SHP77 treated with DMSO at 0.1 percent for 48 hours (cell line): ENCODE measurements at regions not wholly inside any gene's neighbourhood (a gene's known extent, or its start where the extent isn't known, plus 50 kb on each side); places are given as distances from the start of the nearest gene placed in this dataset.
"Not testable (repeated sequence)": the region's sequence is repeated elsewhere in the genome, so short reads cannot be mapped to it uniquely, and the experiment has no call there.

ENCODE experiments used
- DNase-seq: peaks from one replicate; lab custom pipeline; 2025; lab: John Stamatoyannopoulos, UW

DNA sequence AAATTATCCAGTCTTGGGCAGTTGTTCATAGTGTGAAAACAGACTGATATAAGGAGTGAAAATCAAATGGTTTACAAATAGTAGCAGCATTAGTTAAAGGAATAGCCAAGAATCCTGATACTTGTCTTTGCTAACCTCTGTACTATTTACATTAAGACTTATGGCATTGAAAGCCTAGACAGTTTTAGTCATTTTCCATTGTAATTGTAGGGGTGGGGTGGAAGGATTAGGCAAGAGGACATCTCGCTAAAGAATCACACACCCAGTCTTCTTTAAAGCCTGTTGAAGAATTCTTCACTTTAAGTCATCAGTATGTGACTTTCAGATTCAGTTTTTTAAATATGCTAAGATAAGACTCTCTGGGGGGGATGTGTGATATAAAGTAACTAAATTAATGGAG is 207.5 kb upstream of the PHACTR1 start:
- no peak for DNase-seq

DNA sequence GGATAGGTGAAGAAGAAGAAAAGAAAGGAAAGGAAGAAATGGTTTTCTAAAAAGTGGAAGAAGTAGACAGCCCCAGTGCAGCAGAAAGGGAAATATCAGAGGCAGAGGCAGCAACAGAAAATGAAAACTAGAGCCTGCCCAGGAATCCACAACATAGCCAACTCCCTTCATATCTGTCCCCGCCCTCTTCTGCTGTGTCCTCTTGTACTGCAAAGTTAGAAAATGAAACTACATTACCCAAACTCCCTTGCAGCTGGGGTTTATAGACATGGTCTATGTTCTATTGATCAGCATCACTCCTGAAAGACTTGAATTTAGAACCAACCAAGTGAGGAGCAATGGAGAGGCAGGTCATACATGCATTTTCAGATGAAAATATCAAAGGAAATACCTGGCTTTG is 200.5 kb upstream of the PHACTR1 start:
- DNase-seq = no peak

DNA sequence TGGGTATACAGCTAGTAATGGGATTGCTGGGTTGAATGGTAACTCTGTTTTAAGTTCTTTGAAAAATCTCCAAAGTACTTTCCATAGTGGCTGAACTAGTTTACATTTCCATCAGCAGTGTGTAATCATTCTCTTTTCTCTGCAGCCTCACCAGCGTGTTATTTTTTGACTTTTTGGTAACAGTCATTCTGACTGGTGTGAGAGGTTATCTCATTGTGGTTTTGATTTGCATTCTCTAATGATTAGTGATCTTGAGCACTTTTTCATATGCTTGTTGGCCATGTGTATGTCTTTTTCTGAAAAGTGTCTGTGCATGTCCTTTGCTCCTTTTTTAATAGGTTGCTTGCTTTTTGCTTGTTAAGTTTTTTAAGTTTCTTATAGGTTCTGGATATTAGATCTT is 194.2 kb upstream of the PHACTR1 start:
- DNase-seq = no peak

DNA sequence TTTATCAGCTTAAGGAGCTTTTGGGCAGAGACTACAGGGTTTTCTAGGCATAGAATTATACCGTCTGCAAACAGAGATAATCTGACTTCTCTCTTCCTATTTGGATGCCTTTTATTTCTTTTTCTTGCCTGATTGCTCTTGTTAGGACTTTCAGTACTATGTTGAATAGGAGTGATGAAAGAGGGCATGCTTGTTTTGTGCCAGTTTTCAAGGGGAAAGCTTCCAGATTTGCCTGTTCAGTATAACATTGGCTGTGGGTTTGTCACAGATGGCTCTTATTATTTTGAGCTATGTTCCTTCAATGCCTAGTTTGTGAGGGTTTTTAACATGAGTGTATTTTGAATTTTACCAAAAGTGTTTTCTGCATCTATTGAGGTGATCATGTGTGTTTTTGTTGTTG is 192.8 kb upstream of the PHACTR1 start:
- no peak for DNase-seq

DNA sequence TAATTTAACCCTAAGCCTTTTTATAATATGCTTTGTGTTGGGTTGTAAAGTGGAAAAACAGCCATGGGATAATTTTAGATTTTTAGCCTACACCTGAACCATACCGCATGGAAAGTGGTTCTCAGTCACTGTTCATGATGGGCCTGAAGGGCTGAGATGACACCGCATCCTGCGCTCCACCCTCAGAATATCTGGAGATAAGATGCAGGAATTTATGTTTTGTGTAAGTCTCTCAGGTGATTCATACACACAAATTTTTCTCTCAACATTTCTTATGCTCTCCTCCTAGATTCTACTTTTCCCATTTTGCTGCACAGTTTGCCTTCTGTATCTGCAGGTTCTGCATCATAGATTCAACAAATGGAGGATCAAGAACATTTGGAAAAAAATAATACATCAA is 191.3 kb upstream of the PHACTR1 start:
- DNase-seq = no peak

DNA sequence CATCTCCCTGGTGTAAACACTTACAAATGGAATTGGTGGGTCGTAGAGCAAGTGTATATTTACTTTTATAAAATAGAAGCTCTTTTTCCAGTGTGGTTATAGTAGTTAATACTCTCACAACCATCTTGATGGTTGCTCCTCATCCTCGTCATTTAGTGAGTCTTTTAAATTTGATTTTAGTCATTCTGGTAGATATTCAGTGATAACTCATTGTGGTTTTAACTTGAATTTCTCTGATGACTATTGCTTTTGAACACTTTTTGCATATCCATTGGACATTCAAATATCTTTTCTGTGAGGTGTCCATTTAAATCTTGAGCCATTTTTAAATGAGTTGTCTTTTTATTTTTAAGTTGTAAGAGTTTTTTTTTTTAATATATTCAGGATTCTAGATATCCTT is 189.2 kb upstream of the PHACTR1 start:
- DNase-seq = no peak

DNA sequence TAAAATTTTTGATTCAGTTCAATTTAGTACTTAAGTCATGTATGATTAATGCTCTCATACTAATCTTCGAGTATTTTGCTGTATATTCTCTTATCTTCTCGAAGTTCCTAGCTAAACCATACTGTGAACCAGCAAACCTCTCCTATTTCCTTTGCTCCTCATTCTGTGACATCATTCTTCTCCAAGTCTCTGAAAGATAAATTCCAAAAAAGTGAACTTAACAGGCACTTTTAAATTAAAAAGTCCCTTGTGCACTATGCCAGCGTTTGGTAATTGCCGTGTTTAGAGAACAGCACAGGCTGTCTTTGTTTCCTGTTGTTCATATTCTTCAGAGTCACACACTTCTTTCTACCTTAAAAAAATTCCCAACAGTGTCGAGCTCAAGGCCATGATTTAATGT is 188.4 kb upstream of the PHACTR1 start:
- DNase-seq = no peak

DNA sequence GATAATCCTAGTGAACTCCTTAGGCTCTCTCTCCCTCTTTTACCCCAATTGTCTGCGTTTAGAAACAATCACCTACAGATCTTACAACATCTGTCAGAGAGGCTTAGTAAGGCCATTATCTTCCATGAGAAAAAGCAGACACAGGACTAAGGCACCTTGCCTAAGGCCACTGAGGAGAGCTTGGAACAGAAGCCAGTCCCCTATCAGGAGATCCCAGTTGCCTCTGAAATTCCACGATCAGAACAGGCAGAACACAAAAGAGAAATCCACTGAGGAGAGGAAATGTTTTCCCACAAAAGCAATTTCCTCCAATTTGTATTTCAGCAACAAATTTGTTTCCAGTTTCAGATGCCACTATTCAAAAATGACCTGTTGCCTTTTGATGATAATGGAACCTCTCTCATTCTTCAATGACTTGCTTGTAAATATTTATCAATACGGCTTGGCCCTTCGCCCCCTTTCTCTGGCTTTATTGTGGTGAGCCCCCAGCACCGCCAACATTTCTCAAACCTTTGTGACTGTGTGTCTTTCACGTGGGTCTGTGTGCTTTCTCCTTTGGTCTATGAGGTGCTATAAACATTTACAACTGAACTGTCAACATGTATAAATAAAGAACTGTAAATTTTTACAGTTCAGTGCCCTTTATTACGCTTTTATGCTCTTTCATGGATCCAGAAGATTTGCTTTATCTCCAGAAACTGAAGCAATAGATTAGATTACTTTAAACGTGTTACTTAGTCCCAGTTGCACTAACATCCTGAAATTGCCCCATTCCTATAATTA is 187.8 kb upstream of the PHACTR1 start:
- no peak for DNase-seq

DNA sequence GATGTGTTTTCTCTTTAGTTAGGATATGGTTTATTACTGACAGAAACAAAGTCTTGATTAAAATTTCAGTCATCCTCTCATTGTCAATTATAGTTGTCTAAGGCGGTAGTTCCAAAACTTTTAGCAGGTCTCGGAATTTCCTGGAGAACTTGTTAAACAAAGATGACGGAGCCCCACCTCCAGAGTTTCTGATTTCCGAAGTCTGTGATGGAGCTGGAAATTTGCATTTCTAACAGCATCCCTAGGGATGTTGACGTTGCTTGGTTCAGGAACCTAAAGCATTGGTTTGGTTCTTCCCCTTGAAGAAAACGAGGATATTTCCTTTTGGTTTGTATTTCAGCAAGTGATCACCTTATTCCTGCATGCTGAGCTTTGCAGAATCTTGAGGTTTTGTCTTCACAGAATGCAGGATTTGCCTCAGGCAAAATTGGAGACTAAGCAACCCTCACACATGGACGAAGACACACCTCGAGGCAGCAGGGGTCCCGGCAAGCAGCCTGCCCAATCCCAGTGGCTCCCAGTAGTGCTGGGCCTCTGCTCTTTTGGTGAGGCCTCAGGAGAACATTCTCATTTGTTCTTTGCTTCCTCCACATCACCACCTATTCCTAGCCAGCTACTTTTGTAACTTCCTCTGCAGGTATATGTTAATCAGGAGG is 187.1 kb upstream of the PHACTR1 start:
- DNase-seq = no peak

DNA sequence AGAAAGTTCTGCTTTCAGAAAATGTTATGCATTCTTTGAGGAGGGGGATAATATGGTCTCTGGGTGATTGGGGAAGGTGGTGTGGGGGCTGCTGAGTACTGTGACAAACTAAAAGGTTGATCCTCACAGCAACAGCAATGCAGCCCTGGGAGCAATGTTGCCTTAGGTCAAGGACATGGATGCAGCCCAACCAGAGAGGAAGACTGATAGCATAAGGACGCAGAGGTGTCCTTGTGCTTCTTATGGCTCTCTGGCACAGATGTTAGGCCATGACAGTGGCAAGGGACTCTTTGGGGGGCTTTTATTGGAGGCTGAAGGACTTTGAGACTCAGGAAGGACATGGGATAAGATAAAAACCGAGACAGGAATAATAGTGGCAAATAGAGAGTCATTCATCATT is 186.2 kb upstream of the PHACTR1 start:
- no peak for DNase-seq

DNA sequence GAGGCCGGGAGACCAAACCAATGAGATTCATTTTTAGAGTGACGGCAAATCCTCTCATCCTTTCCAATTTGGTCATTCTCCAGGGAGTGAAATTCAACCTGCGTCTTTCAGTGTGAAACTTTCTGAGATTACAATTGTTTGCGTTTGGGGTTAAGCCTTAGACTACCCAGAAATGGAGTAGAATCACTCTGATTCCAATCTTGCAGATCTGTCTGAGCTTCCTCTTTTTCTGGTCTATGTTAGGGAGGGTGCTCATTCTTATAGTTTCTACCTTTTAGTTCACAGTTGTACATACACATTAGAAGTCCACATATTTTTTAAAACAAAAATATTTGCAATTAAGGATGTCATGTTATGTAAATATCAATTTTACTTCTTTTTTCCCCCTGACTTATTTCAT is 183.0 kb upstream of the PHACTR1 start:
- DNase-seq = no peak

DNA sequence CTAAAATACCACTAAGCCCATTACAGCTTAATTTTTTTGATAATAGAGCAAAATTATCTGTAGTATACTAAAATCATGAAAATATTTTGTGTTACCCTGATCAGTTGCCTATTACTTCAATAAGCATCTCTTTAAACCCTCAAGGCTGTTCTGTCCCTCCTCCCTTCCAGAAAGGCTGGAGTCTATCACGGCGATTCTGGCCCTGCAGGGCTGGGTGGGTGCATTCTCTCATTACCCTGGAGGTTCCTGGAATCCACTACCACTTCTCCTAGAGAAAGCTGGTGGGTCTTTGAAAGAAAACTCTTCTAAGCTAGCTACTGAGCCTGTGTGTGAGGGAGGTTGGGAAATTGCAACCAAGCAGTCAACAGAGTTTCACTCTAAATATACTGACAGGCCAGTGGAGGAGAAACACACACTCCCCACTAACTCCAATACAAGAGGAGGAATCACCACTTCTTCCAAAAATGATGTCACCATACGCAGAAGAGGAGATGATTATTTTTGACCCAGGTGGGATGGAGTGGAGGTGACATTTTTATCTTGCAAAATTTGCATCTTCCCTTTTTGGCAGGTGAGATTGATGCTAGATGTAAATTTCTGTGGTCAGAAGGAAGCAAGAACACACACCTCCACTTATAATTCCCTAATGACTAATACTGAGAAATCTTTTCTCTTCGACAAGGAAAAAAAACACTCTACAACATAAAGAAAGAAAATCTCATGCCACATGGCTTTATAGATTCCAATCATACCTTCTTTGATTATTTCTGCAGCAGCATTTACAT is 182.3 kb upstream of the PHACTR1 start:
- DNase-seq = no peak

DNA sequence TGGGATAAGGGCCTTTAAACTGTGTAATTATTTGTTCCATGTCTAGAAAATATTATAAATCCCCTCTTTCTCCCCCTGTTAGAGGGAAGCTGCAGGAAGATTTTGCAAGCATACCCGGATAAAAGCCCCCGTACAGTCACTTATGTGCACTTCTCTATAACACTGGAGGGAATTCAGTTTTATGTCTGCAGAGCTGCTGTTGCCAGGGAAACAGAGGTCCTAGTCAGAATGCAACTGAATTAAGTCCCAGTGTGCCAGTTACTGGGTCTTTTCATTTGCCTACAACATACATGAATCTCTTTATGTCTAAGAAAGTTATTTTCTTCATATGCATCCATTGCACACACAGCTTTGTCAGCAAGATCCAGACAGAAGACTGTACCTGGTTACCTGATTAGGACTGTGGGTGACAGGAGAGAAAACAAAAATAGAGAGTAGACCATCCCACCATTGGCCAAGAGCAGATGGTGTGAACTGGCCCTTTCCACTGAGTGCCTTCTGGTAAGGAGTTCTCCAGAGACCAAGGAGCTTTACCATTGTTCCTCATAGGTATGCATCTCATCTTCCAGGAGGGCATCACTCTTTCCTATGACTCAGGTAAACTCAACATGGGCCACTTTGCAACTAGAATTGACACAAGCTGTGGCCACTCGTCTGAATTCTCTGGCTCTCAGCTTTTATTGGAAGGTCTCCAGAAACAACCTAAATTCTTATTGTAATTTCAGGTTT is 180.8 kb upstream of the PHACTR1 start:
- DNase-seq = no peak

DNA sequence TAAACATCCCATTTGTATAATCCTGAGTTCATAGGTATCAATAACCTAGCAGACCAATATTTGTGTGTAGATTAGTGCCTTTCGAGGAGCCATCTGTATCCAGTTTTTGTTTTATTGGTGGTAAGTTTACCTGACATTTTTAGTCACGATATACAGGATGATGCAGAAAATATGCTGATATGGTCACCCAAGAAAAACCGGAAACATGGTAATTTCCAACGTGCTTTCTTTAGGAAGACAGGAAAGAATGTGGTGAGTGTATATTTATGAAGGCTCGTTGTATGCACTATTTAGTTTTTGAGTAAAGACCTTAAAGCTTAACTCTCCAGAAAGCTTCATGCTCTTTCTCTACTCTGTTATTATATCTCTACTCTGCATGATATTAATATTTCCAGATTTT is 180.2 kb upstream of the PHACTR1 start:
- no peak for DNase-seq

DNA sequence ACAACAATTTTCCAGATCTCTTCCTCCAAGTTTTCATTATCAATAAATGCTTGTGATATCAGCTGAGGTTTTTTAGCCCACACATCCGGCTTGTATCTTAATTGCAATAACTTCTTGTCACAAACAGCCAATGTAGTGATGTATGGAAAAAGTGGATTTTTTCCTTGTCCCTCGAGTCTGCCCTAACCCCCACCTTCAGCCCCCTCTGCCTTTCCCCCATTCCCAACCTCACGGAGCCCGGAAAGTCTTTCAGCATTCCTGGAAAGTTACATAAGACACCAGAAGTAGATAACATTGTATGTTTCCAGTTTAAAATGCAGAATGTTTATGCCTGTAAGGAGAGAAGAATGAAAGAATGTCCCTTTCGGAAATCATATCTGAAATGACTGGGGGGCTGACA is 179.2 kb upstream of the PHACTR1 start:
- DNase-seq = no peak

DNA sequence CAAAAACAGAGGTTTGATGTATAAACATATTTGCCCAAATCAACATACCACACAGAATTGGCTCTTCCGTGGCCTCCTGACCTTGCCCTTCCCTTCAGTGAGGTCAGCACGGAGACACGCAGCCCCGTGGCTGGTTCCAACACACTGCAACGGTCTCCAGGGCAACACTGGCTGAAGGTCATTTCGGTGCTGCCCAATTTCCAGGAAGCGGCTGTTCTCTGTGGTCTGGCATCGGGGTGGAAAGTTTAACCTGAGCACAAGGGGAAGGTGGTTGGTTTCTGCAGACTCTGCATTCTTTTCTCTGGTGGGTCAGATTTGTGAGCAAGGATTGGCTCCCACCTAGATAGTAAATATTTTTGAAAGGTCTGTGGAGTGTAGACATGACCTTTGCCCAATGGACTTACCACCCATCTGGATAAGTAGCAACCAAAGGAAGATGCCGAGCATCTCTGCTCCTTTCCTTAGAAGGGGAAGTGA is 177.6 kb upstream of the PHACTR1 start:
- no peak for DNase-seq

DNA sequence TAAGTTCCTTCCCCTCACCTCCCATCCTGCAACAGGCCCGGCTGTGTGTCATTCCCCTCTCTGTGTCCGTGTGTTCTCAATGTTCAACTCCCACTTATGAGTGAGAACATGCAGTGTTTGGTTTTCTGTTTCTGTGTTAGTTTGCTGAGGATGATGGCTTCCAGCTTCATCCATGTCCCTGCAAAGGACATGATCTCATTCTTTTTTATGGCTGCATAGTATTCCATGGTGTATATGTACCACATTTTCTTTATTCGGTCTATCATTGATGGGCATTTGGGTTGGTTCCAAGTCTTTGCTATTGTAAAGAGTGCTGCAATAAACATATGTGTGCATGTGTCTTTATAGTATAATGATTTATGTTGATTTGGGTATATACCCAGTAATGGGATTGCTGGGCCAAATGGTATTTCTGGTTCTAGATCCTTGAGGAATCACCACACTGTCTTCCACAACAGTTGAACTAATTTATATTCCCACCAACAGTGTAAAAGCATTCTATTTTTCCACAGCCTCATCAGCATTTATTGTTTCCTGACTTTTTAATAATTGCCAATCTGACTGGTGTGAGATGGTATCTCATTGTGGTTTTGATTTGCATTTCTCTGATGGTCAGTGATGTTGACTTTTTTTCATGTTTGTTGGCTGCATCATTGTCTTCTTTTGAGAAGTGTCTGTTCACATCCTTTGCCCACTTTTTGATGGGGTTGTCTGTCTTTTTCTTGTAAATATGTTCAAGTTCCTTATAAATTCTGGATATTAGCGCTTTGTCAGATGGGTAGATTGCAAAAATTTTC is 174.1 kb upstream of the PHACTR1 start:
- DNase-seq = not testable (repeated sequence)

DNA sequence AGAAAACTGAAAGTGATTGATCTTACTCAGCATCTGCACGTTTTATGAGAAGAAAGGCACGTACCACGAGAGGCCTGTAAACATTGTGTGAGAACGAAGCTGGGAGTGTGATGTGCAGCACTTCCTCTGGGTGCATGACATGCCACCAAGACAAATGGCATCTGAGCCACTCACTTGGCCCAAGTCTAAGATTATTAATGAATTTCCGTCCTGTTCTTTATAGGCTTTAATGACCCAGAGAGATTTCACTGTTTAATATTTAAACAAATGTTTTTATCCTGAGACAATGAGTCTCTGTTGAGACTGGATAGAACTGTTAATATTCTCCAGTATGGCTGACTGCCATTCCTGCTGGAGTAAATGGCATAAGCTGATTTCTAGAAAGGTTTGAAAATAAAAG is 172.6 kb upstream of the PHACTR1 start:
- DNase-seq = no peak

DNA sequence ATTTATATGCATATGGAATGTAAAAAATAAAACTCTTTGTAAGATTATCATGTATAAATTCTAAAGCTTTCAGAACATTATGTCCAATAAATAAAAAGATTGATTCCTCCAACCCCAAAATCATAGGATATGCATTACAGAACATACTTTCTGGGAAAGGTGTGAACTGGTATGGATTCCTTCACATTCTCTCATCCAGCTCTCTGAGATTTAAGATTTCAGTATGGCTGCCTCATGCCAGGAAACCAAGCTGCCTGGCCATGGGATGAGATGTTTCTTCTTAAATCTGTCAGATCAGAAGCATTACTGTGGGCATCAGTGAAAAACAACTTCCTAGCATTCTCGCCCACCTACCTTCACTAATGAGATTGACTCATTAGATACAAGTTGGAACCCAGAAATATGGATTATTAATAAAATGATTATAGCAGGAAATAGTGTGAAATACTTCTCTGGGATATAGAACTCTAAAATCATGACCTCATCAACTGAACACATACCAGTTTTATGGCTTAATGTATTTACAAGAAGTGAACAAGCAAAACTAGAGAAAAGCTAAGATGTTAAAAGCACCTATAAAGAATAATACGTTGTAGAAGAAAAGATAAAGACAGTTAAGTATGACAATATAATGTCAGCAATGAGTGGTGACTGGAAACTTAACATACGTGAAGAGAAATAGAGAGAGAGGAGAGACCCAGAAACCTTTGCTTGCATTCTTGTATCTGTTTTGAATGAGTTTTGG is 171.6 kb upstream of the PHACTR1 start:
- DNase-seq = no peak

DNA sequence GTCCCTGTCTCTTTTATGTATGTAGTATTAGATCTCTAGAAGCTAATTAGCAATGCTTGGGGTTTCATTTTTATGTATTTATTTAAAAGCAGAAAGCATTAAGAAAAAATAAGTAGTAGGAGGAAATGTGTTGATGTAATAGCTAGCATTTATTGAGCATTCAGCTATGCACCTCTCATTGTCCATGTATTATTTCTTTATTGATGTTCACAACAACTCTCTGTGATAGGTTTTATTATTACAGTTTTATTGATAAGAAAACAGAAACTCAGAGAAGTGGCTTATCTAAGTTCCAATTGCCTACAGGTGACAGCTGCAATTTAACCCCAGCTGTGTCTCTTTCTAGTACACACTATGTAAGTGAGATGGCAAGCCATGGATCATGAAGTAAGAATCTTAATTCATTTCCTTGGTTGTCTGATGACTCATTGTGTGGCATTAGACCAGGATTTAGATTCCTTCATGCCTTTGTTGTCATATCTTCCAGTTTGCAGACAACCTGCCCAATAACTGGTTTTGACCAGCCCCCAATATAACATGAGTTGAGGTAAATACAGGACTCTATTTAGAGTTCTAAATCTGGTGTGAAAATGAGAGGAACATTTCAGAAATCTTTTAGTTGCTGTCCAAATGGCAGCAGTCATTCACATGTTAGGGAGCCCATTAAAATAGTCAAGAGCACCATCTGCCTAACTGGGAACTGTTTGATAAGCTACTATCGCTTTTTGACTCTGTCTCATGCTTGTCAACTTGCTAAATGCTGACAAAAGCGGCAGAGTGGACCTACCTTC is 170.8 kb upstream of the PHACTR1 start:
- no peak for DNase-seq
